ENCODE measurements at regions not wholly inside any gene's neighbourhood (a gene's known extent, or its start where the extent isn't known, plus 50 kb on each side); places are given as distances from the start of the nearest gene placed in this dataset.

DNA sequence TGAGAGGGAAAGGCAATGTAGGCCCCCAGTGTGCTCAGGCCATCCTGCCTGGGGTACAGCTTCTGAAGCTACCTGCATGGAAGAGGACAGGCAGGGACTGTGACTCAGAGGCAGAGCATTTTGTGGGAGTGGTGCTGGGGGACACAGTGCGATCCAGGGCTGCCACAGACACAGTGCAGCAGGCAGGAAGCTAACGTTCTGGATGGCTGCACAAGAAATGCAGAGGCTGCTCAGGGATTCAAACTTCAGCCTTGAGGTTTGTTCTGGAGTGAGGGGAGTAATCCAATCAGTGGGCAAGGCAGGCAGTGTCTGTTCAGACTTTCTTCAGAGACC lies 648.0 kb upstream of the IGFBP3 start:
- ChIA-PET POLR2A (no interaction called here), RAD21 (ENCODE audit: low non-redundant PET in 1 of 2, low total read pairs in 2 of 2, uncharacterized antibody in 2 of 2, unreplicated experiment in 2 of 2) (no interaction called here), CTCF (no interaction called here)
- DNase-seq (ENCODE audit: low read depth, low spot score) (no peak), ATAC-seq (peak; percentile 95)
- Histone ChIP-seq H3K27me3 (ENCODE audit: insufficient read depth, low read length) (no peaks in the 10 kb centered on the region), H3K9ac (ENCODE audit: low read length) (peak overlapping the region; percentile 14; the same call in 1 of the 2 replicates), H3K9me3 (ENCODE audit: control insufficient read depth in 1 of 2, insufficient read depth in 1 of 2, low read depth in 1 of 2, low read length in 2 of 2) (no peaks in the 10 kb centered on the region), H3K27ac (ENCODE audit: low read depth, low read length) (peak overlapping the region; percentile 45; the same call in 1 of the 2 replicates), H3K4me2 (ENCODE audit: low read length) (peak overlapping the region; percentile 65), H4K20me1 (ENCODE audit: insufficient read depth) (no peaks in the 10 kb centered on the region), H3K36me3 (ENCODE audit: control insufficient read depth in 1 of 2, insufficient read depth in 2 of 2, low read length in 2 of 2) (no peaks in the 10 kb centered on the region), H3K9me2 (ENCODE audit: insufficient read depth) (no peaks in the 10 kb centered on the region), H3K79me2 (ENCODE audit: insufficient read depth, low read length) (no peaks in the 10 kb centered on the region), H3K4me3 (replicated peaks in 1 of 2; ENCODE audit: low read depth in 1 of 2, low read length in 2 of 2) (peak overlapping the region in 1 of 2 experiments; percentile 19; a peak in 2 of 4 replicates), H2AFZ (ENCODE audit: low read depth, low read length, poor library complexity, severe bottlenecking) (peak overlapping the region; percentile 76), H3K4me1 (ENCODE audit: control insufficient read depth in 1 of 2, insufficient read depth in 2 of 2, low read length in 2 of 2) (peaks cover 17 to 51% of the 10 kb centered on the region in 2 experiments)
- BruUV-seq (replicated peaks), result no TSS peak
- no peak for TF ChIP-seq ZBTB33 (IDR thresholded peaks at IDR 0.05; ENCODE audit: extremely low read depth, insufficient replicate concordance, low read length)
- no peak for TF ChIP-seq EGR1 (IDR thresholded peaks at IDR 0.05; ENCODE audit: low read depth)
- peak; percentile 33; the same call in 1 of the 2 replicates for TF ChIP-seq SP1 (IDR thresholded peaks at IDR 0.05; ENCODE audit: low read depth)
- peak; percentile 53; the same call in 1 of the 2 replicates for TF ChIP-seq CBX3 (IDR thresholded peaks at IDR 0.05; ENCODE audit: low read depth)
- TF ChIP-seq RAD21 (IDR thresholded peaks at IDR 0.05; ENCODE audit: low read depth), result no peak
- TF ChIP-seq TCF7L2 (IDR thresholded peaks at IDR 0.05; ENCODE audit: borderline replicate concordance, extremely low read depth, insufficient read depth, insufficient read length), result no peak
- TF ChIP-seq JUND (IDR thresholded peaks at IDR 0.05), result peak; percentile 35; the same call in 1 of the 2 replicates
- TF ChIP-seq, protein P1, sequence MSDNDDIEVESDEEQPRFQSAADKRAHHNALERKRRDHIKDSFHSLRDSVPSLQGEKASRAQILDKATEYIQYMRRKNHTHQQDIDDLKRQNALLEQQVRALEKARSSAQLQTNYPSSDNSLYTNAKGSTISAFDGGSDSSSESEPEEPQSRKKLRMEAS (IDR thresholded peaks at IDR 0.05), result no peak
- intact Hi-C loops (cut with micrococcal nuclease), result no loop called here
